CD4-positive, alpha-beta T cell treated with Interleukin-17A for 4 hours (primary cell): ENCODE measurements at regions not wholly inside any gene's neighbourhood (a gene's known extent, or its start where the extent isn't known, plus 50 kb on each side); places are given as distances from the start of the nearest gene placed in this dataset.
"Not testable (repeated sequence)": the region's sequence is repeated elsewhere in the genome, so short reads cannot be mapped to it uniquely, and the experiment has no call there.

ENCODE experiments used
- DNase-seq: peaks from one replicate; pipeline ENCODE4 v3.0.0-alpha.2; 2020; ENCODE audit warnings: mixed read lengths

GRCh38 chr19:14328406-14328805, 52.8 kb upstream of the ADGRE5 start:
- no peak for DNase-seq

- not testable (repeated sequence) for DNase-seq
These were observed 54.2 kb upstream of the ADGRE5 start for GRCh38 chr19:14327061-14327460.

DNA sequence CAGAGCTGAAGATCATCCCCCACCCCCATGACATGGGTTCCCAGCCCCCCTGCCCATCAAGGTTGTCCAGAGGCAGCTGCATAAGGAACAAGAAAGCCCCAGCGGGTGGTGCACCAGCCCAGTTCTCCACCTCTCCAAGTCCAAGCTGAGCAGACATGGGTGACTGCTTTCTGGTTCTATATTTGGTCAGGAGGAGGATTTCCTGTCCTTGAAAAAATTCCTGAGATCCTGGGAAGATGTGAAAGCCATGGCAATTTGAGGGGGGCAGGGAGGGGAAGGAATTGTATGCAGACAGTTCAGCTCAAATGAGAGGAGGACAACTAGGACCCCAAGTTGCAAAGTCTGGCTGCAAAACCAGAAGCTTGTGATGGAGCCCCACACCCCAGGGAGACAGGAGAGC, 55.4 kb upstream of the ADGRE5 start:
- no peak for DNase-seq

DNA sequence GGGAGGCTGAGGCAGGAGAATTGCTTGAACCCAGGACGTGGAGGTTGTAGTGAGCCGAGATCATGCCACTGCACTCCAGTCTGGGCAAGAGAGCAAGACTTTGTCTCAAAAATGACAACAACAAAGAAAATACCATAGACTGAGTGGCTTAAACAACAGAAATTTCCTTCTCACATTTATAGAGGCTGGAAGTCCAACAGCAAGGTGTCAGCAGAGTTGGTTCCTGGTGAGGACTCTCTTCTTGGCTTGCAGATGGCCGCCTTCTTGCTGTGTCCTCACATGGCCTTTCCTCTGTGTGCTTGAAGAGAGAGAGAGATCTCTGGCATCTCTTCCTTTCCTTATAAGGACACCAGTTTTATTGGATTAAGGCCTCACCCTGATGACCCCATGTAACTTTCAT, 56.1 kb upstream of the ADGRE5 start:
- no peak for DNase-seq

DNA sequence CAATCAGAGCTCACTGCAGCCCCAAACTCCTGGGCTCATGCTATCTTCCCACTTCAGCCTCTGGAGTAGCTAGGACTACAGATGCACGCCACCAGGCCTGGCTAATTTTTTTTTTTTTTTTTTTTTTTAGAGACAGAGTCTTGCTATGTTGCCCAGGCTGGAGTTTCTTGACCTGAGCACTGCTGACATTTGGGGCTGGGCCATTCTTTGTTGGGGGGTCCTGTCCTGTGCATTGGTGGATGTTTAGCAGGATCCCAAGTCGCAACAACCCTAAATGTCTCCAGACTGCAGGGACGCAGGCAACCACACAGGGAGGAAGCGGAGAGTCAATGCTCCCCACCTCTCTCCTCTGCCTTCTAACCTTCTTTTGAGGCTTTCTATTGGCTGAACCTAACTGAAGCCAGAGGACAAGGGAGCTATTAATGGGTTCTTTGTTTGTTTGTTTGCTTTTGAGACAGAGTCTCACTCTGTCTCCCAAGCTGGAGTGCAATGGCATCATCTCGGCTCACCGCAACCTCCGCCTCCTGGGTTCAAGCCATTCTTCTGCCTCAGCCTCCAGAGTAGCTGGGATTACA, 58.3 kb upstream of the ADGRE5 start:
- no peak for DNase-seq

DNA sequence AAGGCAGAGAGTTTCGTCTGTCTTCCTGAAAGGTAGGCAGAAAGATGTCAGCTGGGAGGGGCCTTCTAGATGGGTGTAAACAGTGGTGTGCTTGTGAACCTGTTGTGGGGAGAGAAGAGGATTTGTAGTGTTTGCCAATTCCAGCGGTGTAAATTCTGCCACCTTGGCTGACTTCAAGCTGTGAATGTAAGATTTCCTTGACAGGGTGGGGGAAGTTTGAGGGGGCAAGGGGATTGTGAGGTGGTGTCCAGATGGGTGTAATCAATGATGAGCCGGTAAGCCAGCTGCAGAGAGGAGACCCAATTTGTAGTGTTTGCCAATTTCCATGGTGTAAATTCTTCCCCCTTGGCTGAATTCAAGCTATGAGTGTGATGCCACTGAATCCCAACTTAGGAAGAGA, 61.0 kb upstream of the ADGRE5 start:
- DNase-seq, result no peak

- DNase-seq, result not testable (repeated sequence)
These were observed 61.5 kb upstream of the ADGRE5 start for GRCh38 chr19:14319720-14320119.

- DNase-seq, result peak; percentile 8
These were observed 62.4 kb upstream of the ADGRE5 start for GRCh38 chr19:14318873-14319272.

- DNase-seq, result no peak
These were observed 64.1 kb upstream of the ADGRE5 start for GRCh38 chr19:14317157-14317556.

DNA sequence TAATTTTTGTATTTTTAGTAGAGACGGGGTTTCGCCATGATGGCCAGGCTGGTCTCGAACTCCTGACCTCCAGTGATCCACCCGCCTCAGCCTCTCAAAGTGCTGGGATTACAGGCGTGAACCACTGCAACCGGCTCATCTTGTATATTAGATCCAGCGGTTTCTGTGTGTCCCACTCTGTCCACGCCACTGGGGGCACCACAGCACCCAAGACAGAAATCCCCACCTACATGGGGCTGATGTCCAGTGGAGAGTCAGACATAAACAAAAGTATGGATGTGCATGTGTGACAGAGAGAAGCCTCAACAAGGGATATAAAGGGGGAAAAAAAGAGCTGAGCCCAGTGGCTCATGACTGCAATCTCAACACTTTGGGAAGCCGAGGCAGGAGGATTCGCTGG, 65.8 kb upstream of the ADGRE5 start:
- DNase-seq, result no peak

DNA sequence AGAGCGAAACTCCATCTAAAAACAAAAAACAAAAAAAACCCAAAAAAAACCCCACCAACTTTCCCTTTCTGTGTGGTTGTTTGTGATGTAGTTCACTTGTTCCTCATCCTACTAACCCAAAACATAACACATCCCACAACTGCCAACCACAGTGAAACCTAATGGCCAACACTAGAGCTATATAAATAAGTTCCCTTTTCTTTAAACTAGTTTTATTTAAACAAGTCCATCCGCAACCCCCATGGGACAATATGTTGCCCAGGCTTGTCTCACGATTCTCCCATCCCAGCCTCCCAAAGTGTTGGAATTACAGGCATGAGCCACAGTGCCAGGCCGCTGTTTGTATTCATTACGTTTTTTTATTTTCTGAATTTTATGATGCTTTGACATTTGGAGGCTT, 71.2 kb upstream of the ADGRE5 start:
- no peak for DNase-seq

DNA sequence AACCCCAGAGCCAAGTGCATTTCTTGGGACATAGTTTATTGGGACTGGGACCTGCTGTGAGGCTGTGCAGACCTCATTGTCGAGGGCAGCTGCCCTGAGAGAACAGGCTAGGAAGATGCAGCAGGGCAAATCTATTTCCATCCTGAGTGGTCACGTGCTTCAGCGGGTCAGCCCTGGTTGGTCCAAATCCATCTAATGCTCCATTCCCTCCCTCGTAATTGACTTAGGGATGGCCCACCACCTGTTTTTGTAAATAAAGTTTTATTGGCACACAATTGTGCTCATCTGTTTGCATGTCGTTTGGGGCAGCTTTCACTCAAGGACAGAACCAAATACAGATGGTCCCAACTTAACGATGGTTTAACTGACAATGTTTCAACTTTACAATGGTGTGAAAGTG, 75.5 kb upstream of the ADGRE5 start:
- no peak for DNase-seq

DNA sequence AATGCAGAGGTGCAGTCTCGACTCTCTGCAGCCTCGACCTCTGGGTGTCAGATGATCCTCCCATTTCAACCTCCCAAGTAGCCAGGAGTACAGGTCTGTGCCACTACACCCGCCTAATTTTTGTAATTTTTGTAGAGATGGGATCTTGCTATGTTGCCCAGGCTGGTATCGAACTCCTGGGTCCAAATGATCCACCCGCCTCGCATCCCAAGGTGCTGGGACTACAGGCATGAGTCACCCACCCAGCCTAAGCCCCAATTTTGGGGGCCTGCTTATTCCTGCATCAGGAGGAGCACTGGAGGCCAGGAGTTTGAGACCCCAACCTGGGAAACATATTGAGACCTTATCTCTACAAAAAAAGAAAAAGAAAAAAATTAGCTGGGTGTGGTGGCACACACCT, 80.1 kb upstream of the ADGRE5 start:
- DNase-seq, result no peak

GRCh38 chr19:14300303-14300702, 80.9 kb upstream of the ADGRE5 start:
- DNase-seq, result no peak

DNA sequence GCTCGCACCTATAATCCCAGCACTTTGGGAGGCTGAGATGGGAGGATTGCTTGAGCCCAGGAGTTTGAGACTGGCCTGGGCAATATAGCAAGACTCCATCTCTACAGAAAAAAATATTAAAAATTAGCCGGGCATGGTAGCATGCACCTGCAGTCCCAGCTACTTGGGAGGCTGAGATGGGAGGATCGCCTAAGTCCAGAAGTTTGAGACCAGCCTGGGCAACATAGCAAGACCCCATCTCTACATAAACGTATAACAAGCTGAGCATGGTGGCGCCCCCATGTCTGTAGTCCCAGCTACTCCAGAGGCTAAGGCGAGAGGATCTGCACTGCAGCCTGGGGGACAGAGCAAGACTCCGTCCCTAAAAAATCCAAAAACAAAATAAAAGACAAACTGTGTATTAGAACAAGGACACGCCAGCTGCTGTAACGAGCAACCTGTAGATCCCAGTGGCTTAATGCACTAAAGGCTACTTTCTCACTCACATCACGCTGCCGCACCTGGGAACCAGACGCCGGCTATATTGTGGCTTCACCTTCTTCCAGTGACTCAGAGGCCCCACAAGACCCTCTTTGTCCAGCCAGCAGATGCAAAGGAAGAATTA, 81.9 kb upstream of the ADGRE5 start:
- DNase-seq, result not testable (repeated sequence)

DNA sequence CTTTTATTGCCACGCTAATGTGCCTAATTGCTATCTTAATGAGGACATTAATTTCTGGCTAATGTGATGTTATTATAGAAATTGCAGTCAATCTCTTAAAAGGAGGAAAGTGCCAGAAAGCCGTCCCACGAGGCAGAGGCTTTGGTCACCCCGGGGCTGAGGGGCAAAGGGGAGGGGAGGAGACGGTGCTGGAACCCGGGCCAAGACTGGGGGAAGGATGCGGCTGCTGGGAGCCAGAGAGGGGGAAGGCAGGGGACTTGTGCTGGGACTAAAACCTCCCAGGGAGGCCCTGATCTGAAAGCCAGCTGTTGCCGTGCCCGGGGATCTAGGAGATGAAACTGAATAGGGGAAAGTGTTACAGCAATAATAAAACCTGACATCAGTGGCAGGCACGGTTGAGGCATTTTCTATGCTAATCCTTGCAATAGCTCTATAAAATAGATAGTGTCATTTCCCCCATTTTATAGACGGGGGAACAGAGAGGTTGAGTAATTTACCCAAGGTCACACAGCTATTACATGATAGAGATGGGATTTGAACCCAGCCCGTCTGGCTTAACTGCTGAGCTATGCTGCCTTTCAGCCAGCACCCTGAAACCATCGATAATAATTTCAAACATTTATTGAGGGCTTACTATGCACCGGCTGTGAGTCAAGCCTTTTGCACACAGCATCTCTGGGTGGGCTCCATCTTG, 83.2 kb upstream of the ADGRE5 start:
- DNase-seq, result not testable (repeated sequence)

DNA sequence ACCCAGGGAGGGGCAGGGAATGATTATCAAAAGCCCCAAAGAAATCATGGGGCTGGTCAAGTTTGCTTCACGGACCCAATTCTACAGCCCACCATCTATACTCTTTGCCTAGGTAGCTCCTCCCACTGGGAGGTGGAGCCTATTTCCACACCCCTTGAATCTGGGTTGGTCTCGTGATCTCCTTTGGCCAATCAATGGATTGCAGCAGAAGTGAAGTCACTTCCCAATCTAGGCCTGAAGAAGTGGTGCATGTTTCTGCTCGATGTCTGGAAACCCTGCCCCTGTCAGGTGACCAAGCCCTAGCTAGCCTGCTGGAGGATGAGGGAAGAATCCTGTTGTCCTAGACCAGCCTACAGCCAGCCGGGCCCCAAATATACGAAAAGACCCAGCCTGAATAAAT, 86.3 kb upstream of the ADGRE5 start:
- DNase-seq, result peak; percentile 22

DNA sequence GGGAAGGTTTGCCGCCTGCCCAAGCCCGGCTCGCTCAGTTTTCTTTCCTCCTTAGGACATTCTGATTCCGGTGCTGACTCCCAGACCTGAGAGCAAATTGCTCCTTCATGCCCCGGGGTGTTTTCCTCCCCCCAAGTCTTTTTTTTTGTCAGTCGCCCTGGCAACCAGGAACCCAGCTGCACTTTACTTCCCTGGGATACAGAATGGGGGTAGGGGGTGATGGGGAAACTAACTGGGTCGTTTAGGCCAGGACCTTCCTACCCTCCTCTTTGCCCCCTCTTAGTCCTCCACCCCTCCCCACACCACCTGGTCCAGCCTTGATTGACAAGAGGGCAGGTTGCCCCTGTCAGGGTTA, 87.5 kb upstream of the ADGRE5 start:
- not testable (repeated sequence) for DNase-seq

DNA sequence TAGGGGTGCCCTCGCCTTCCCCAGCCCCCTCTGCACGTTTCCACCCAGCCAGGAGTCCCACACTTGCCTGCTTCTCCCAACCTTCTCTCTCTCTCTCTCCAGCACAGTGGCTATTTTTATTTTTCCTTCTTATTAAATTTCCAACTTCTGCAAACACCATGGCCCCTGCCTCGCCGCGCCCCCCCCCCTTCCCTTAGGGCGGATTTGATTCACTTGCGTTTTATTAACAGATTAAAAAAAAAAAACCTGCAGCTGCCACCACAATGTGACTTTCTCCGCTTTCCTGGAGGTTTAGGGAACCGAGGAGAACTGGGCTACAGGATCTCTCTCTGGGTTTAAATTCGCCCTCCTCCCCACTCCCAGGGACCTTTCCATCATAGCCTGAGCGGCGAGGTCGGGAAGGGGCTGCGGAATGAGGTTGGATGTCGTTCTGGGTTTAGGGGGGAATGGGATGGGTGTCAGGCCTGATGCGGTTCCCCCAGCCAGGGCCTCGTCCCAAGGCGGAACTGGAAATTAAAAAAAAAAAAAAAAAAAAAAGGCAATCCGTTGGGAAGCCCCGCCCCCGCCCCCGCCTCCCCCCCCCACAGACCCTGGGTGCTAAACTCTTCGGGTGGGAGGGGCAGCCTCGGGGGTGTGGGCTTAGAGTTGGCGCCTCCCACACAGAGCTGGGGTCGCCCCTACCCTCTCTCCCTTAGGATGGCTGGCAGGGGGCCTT, 87.3 kb upstream of the ADGRL1 start:
- peak; percentile 20 for DNase-seq

- not testable (repeated sequence) for DNase-seq
These were observed 83.8 kb upstream of the ADGRL1 start for GRCh38 chr19:14289810-14290209.

DNA sequence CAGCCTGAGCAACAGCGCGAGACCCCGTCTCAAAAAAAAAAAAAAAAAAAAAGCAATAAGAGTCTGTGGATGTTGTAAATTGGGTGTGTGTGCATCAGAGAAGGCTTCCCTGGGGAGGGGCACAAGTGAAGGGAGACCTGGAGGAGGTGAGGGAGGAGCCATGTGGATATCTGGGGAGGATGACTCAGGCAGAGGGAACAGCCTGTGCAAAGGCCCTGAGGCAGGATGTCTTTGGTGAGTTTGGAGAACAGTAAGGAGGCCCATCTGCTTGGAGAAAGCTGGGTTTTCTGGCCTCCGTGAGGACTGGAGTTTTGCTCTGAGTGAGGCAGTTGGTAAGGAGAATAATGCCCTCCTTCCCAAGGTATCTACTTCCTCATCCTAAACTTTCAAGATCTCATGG, 81.9 kb upstream of the ADGRL1 start:
- not testable (repeated sequence) for DNase-seq

GRCh38 chr19:14286594-14286993, 80.6 kb upstream of the ADGRL1 start:
- not testable (repeated sequence) for DNase-seq

DNA sequence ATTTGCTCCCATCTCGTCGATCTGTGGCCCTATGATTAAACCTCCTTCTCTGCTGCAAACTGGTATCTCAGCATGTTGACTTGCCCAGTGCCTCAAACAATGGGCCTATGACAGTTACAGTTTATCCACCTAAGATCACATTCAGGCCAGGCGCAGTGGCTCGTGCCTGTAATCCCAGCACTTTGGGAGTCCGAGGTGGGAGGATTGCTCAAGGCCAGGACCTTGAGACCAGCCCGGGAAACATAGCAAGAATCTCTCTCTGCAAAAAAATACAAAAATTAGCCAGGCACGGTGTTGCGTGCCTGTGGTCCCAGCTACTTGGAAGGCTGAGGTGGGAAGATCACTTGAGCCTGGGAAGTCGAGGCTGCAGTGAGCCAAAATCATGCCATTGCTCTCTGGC, 79.8 kb upstream of the ADGRL1 start:
- DNase-seq, result not testable (repeated sequence)
